ENCODE measurements at regions not wholly inside any gene's neighbourhood (a gene's known extent, or its start where the extent isn't known, plus 50 kb on each side); places are given as distances from the start of the nearest gene placed in this dataset.

GRCh38 chr17:31752584-31752983 is 106.5 kb downstream of the COPRS start:
- no peaks in the 10 kb centered on the region for H3K27me3 ChIP-seq (ENCODE audit: control insufficient read depth in 3 of 3, insufficient read depth in 3 of 3, low read length in 3 of 3)
- H3K4me1 ChIP-seq (ENCODE audit: control insufficient read depth in 3 of 3, insufficient read depth in 3 of 3, low read length in 3 of 3): peaks cover 0 to 4% (median 3%) of the 10 kb centered on the region in 3 donors
- no peaks in the 10 kb centered on the region for H3K9me3 ChIP-seq (ENCODE audit: control insufficient read depth in 3 of 3, low read length in 3 of 3)
- no peak overlapping the region for H3K9ac ChIP-seq (ENCODE audit: low read depth in 1 of 3, low read length in 3 of 3)
- H3K36me3 ChIP-seq (ENCODE audit: control insufficient read depth in 3 of 3, insufficient read depth in 3 of 3, low read length in 3 of 3): no peaks in the 10 kb centered on the region
- no peak overlapping the region for H3K4me3 ChIP-seq (ENCODE audit: low read length in 3 of 3)
- H3K27ac ChIP-seq (ENCODE audit: low read depth, low read length): no peak overlapping the region

DNA sequence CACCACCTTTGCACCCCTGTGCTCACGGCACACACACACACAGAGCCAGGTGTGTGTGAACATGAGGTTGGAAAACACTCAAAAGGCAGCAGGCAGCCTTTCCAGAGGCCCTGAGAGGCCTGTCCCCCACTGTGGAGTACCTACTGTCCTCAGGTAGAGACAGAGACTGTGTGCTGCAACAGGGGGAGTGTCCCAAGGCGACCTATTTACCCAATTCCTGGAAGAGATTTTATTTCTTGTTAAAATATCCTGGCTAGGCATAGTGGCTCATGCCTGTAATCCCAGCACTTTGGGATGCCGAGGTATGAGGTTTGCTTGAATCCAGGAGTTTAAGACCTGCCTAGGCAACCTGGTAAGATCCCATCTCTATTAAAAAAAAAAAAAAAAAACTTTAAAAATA is 108.5 kb downstream of the COPRS start:
- Histone ChIP-seq H3K4me1 (ENCODE audit: control insufficient read depth in 3 of 3, insufficient read depth in 3 of 3, low read length in 3 of 3) (peaks cover 0 to 4% (median 3%) of the 10 kb centered on the region in 3 donors), H3K36me3 (ENCODE audit: control insufficient read depth in 3 of 3, insufficient read depth in 3 of 3, low read length in 3 of 3) (no peaks in the 10 kb centered on the region)

GRCh38 chr17:31748881-31749280 is 110.2 kb downstream of the COPRS start:
- H3K4me1 ChIP-seq (ENCODE audit: control insufficient read depth in 3 of 3, insufficient read depth in 3 of 3, low read length in 3 of 3): peaks cover 3 to 12% (median 5%) of the 10 kb centered on the region in 3 donors
- H3K9ac ChIP-seq (ENCODE audit: low read depth in 1 of 3, low read length in 3 of 3): no peak overlapping the region
- no peak overlapping the region for H3K27ac ChIP-seq (ENCODE audit: low read depth, low read length)
- H3K4me3 ChIP-seq (ENCODE audit: low read length in 3 of 3): no peak overlapping the region
- H3K36me3 ChIP-seq (ENCODE audit: control insufficient read depth in 3 of 3, insufficient read depth in 3 of 3, low read length in 3 of 3): no peaks in the 10 kb centered on the region
- no peaks in the 10 kb centered on the region for H3K9me3 ChIP-seq (ENCODE audit: control insufficient read depth in 3 of 3, low read length in 3 of 3)
- H3K27me3 ChIP-seq (ENCODE audit: control insufficient read depth in 3 of 3, insufficient read depth in 3 of 3, low read length in 3 of 3): no peaks in the 10 kb centered on the region

More for the DNA sequence above, 108.5 kb downstream of the COPRS start:
- no peaks in the 10 kb centered on the region for H3K9me3 ChIP-seq (ENCODE audit: control insufficient read depth in 3 of 3, low read length in 3 of 3)
- H3K4me3 ChIP-seq (ENCODE audit: low read length in 3 of 3): no peak overlapping the region
- no peak overlapping the region for H3K9ac ChIP-seq (ENCODE audit: low read depth in 1 of 3, low read length in 3 of 3)
- no peaks in the 10 kb centered on the region for H3K27me3 ChIP-seq (ENCODE audit: control insufficient read depth in 3 of 3, insufficient read depth in 3 of 3, low read length in 3 of 3)
- H3K27ac ChIP-seq (ENCODE audit: low read depth, low read length): no peak overlapping the region

DNA sequence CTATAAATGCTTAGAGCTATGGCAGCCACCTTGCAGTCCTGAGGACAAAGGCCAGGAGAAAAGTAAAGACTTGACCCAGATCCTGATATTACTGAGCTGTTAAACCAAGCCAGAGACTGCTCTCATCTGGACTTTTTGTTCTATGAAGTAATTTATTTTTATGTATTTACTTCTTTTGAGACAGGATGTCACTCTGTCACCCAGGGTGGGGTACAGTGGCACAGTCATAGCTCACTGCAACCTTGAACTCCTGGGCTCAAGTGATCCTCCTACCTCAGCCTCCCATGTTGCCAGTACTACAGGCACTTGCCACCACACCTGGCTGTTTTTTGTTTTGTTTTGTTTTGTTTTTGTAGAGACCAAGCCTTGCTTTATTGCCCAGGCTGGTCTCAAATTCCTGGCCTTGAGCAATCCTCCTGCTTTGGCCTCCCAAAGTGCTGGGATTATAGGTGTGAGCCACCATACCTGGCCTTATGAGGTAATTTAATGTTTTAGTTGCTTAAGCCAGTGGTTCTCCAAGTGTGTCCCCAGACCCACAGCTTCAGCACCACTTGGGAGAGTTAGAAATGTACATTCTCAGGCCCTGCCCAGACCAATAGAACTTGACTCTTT is 112.1 kb downstream of the COPRS start:
- no peak overlapping the region for H3K9ac ChIP-seq (ENCODE audit: low read depth in 1 of 3, low read length in 3 of 3)
- no peak overlapping the region for H3K4me3 ChIP-seq (ENCODE audit: low read length in 3 of 3)
- H3K9me3 ChIP-seq (ENCODE audit: control insufficient read depth in 3 of 3, low read length in 3 of 3): no peaks in the 10 kb centered on the region
- no peaks in the 10 kb centered on the region for H3K36me3 ChIP-seq (ENCODE audit: control insufficient read depth in 3 of 3, insufficient read depth in 3 of 3, low read length in 3 of 3)
- H3K4me1 ChIP-seq (ENCODE audit: control insufficient read depth in 3 of 3, insufficient read depth in 3 of 3, low read length in 3 of 3): peaks cover 0 to 10% (median 5%) of the 10 kb centered on the region in 3 donors
- peaks cover 0 to 5% (median 0%) of the 10 kb centered on the region in 3 donors for H3K27me3 ChIP-seq (ENCODE audit: control insufficient read depth in 3 of 3, insufficient read depth in 3 of 3, low read length in 3 of 3)
- no peak overlapping the region for H3K27ac ChIP-seq (ENCODE audit: low read depth, low read length)

- no peaks in the 10 kb centered on the region for H3K9me3 ChIP-seq (ENCODE audit: control insufficient read depth in 3 of 3, low read length in 3 of 3)
- no peaks in the 10 kb centered on the region for H3K36me3 ChIP-seq (ENCODE audit: control insufficient read depth in 3 of 3, insufficient read depth in 3 of 3, low read length in 3 of 3)
- no peak overlapping the region for H3K27ac ChIP-seq (ENCODE audit: low read depth, low read length)
- H3K27me3 ChIP-seq (ENCODE audit: control insufficient read depth in 3 of 3, insufficient read depth in 3 of 3, low read length in 3 of 3): peaks cover 0 to 5% (median 0%) of the 10 kb centered on the region in 3 donors
- H3K4me3 ChIP-seq (ENCODE audit: low read length in 3 of 3): no peak overlapping the region
- peaks cover under 1 to 10% (median 5%) of the 10 kb centered on the region in 3 donors for H3K4me1 ChIP-seq (ENCODE audit: control insufficient read depth in 3 of 3, insufficient read depth in 3 of 3, low read length in 3 of 3)
- H3K9ac ChIP-seq (ENCODE audit: low read depth in 1 of 3, low read length in 3 of 3): no peak overlapping the region
Measured at GRCh38 chr17:31745964-31746600, 113.0 kb downstream of the COPRS start.

GRCh38 chr17:31744511-31744951 is 114.5 kb downstream of the COPRS start:
- Histone ChIP-seq H3K36me3 (ENCODE audit: control insufficient read depth in 3 of 3, insufficient read depth in 3 of 3, low read length in 3 of 3) (no peaks in the 10 kb centered on the region), H3K27ac (ENCODE audit: low read depth, low read length) (no peak overlapping the region), H3K4me1 (ENCODE audit: control insufficient read depth in 3 of 3, insufficient read depth in 3 of 3, low read length in 3 of 3) (peaks cover 5 to 10% (median 6%) of the 10 kb centered on the region in 3 donors), H3K9me3 (ENCODE audit: control insufficient read depth in 3 of 3, low read length in 3 of 3) (no peaks in the 10 kb centered on the region), H3K9ac (ENCODE audit: low read depth in 1 of 3, low read length in 3 of 3) (no peak overlapping the region), H3K27me3 (ENCODE audit: control insufficient read depth in 3 of 3, insufficient read depth in 3 of 3, low read length in 3 of 3) (peaks cover 0 to 5% (median 0%) of the 10 kb centered on the region in 3 donors), H3K4me3 (ENCODE audit: low read length in 3 of 3) (no peak overlapping the region)

- H3K9ac ChIP-seq (ENCODE audit: low read depth in 1 of 3, low read length in 3 of 3): no peak overlapping the region
- H3K4me1 ChIP-seq (ENCODE audit: control insufficient read depth in 3 of 3, insufficient read depth in 3 of 3, low read length in 3 of 3): peaks cover 5 to 10% (median 6%) of the 10 kb centered on the region in 3 donors
- no peaks in the 10 kb centered on the region for H3K36me3 ChIP-seq (ENCODE audit: control insufficient read depth in 3 of 3, insufficient read depth in 3 of 3, low read length in 3 of 3)
- H3K27me3 ChIP-seq (ENCODE audit: control insufficient read depth in 3 of 3, insufficient read depth in 3 of 3, low read length in 3 of 3): peaks cover 0 to 5% (median 0%) of the 10 kb centered on the region in 3 donors
- H3K4me3 ChIP-seq (ENCODE audit: low read length in 3 of 3): no peak overlapping the region
- H3K27ac ChIP-seq (ENCODE audit: low read depth, low read length): no peak overlapping the region
- no peaks in the 10 kb centered on the region for H3K9me3 ChIP-seq (ENCODE audit: control insufficient read depth in 3 of 3, low read length in 3 of 3)
Measured at GRCh38 chr17:31743797-31744196, 115.2 kb downstream of the COPRS start.

DNA sequence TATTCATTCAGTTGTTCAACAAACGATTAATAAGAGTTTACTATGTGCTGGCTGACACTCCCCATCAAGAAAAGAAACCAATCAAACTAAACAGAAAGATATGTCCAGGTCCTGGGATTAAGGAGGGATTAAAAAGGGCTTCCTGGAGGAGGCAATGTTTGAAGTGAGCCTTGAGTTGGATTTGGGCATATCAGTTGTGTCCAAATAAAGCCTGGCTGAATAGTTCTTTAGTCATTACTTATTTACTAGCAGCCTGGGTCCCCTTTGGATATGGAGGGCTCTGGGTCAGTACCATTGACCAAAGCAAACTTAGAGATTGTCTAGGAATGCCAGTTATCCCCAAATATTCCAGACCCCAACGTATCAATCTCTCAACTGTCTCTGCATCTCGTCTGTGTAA is 117.7 kb downstream of the COPRS start:
- H3K27me3 ChIP-seq (ENCODE audit: control insufficient read depth in 3 of 3, insufficient read depth in 3 of 3, low read length in 3 of 3): peaks cover 0 to 5% (median 0%) of the 10 kb centered on the region in 3 donors
- no peak overlapping the region for H3K4me3 ChIP-seq (ENCODE audit: low read length in 3 of 3)
- no peak overlapping the region for H3K9ac ChIP-seq (ENCODE audit: low read depth in 1 of 3, low read length in 3 of 3)
- H3K36me3 ChIP-seq (ENCODE audit: control insufficient read depth in 3 of 3, insufficient read depth in 3 of 3, low read length in 3 of 3): no peaks in the 10 kb centered on the region
- H3K4me1 ChIP-seq (ENCODE audit: control insufficient read depth in 3 of 3, insufficient read depth in 3 of 3, low read length in 3 of 3): peaks cover 5 to 10% (median 6%) of the 10 kb centered on the region in 3 donors
- H3K27ac ChIP-seq (ENCODE audit: low read depth, low read length): no peak overlapping the region
- no peaks in the 10 kb centered on the region for H3K9me3 ChIP-seq (ENCODE audit: control insufficient read depth in 3 of 3, low read length in 3 of 3)

GRCh38 chr17:31740611-31741082 is 118.4 kb downstream of the COPRS start:
- H3K27ac ChIP-seq (ENCODE audit: low read depth, low read length): no peak overlapping the region
- peaks cover 5 to 10% (median 6%) of the 10 kb centered on the region in 3 donors for H3K4me1 ChIP-seq (ENCODE audit: control insufficient read depth in 3 of 3, insufficient read depth in 3 of 3, low read length in 3 of 3)

DNA sequence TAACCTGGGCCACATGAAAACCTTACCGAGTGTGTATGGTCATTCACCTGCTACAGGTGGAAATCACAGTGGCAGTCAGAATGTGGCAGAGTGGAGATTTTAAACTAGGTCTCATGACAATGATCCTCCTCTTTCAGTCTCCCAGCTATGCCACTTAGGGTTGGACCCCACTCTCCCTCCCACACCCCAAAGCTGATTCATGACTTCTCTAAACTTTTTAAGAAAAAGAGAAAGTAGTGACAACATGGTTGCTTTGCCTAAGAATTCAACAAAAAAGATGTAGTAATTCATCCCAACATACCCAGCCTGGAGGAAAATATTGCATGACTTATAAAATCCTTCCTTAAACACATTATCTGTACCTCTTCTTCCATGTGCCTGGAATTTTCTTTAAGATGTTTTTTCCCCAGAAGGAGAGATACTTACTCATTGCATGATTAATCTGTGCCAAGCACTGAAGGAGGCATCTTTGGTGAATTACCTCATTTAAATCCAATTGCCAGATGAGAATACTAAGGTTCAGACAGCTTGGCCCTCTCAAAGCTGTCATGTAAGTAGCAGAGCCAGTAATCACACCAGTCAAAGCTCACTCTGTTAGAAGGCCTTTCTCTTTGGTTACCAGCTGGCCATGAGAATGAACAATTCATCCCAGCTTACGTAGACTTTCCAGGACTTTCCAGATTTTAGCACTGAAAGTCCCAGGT is 119.9 kb downstream of the COPRS start:
- Histone ChIP-seq H3K27me3 (ENCODE audit: control insufficient read depth in 3 of 3, insufficient read depth in 3 of 3, low read length in 3 of 3) (peaks cover 0 to 5% (median 0%) of the 10 kb centered on the region in 3 donors), H3K27ac (ENCODE audit: low read depth, low read length) (no peak overlapping the region), H3K36me3 (ENCODE audit: control insufficient read depth in 3 of 3, insufficient read depth in 3 of 3, low read length in 3 of 3) (no peaks in the 10 kb centered on the region), H3K4me1 (ENCODE audit: control insufficient read depth in 3 of 3, insufficient read depth in 3 of 3, low read length in 3 of 3) (peaks cover 0 to 6% (median 3%) of the 10 kb centered on the region in 3 donors), H3K9ac (ENCODE audit: low read depth in 1 of 3, low read length in 3 of 3) (no peak overlapping the region), H3K9me3 (ENCODE audit: control insufficient read depth in 3 of 3, low read length in 3 of 3) (no peaks in the 10 kb centered on the region), H3K4me3 (ENCODE audit: low read length in 3 of 3) (no peak overlapping the region)

More at GRCh38 chr17:31740611-31741082, 118.4 kb downstream of the COPRS start:
- no peaks in the 10 kb centered on the region for H3K36me3 ChIP-seq (ENCODE audit: control insufficient read depth in 3 of 3, insufficient read depth in 3 of 3, low read length in 3 of 3)
- H3K27me3 ChIP-seq (ENCODE audit: control insufficient read depth in 3 of 3, insufficient read depth in 3 of 3, low read length in 3 of 3): peaks cover 0 to 5% (median 0%) of the 10 kb centered on the region in 3 donors
- H3K9me3 ChIP-seq (ENCODE audit: control insufficient read depth in 3 of 3, low read length in 3 of 3): no peaks in the 10 kb centered on the region
- H3K4me3 ChIP-seq (ENCODE audit: low read length in 3 of 3): no peak overlapping the region
- no peak overlapping the region for H3K9ac ChIP-seq (ENCODE audit: low read depth in 1 of 3, low read length in 3 of 3)
